Liver (tissue), 8 donors: ENCODE measurements at regions not wholly inside any gene's neighbourhood (a gene's known extent, or its start where the extent isn't known, plus 50 kb on each side); places are given as distances from the start of the nearest gene placed in this dataset.

Source experiments
- DNase-seq: peaks from one replicate; pipeline ENCODE4 v3.0.0-alpha.2; 2017; ENCODE audit warnings: low spot score
- H3K27ac ChIP-seq, 2 donors: one replicate each; pipeline ENCODE4 v1.7.0; 2013; ENCODE audit warnings: inconsistent platforms in 2 of 2, low read length in 2 of 2, control low read depth in 1 of 2, low read depth in 1 of 2, mild to moderate bottlenecking in 1 of 2
- H3K27me3 ChIP-seq, 4 donors: one replicate each; pipeline versions ENCODE4 v1.6.1 to v1.7.0; 2013; ENCODE audit warnings: low read length in 3 of 4, inconsistent platforms in 1 of 4, mild to moderate bottlenecking in 1 of 4, moderate library complexity in 1 of 4; ENCODE audit not compliant: control insufficient read depth in 4 of 4, insufficient read depth in 4 of 4
- H3K36me3 ChIP-seq, 4 donors: one replicate each; pipeline versions ENCODE4 v1.6.1 to v1.7.0; 2013; ENCODE audit warnings: low read length in 3 of 4, mild to moderate bottlenecking in 3 of 4, low read depth in 1 of 4, moderate library complexity in 1 of 4; ENCODE audit not compliant: control insufficient read depth in 4 of 4, insufficient read depth in 3 of 4
- H3K4me1 ChIP-seq, 4 donors: one replicate each; pipeline versions ENCODE4 v1.6.1 to v1.7.0; 2013; ENCODE audit warnings: low read length in 3 of 4, mild to moderate bottlenecking in 3 of 4, moderate library complexity in 1 of 4; ENCODE audit not compliant: control insufficient read depth in 4 of 4, insufficient read depth in 4 of 4
- H3K4me3 ChIP-seq, 3 donors: one replicate each; pipeline versions ENCODE4 v1.6.1 to v1.7.0; 2013; ENCODE audit warnings: low read length in 3 of 3, control low read depth in 1 of 3, low read depth in 1 of 3, mild to moderate bottlenecking in 1 of 3
- H3K9ac ChIP-seq, 2 donors: one replicate each; pipeline ENCODE4 v1.7.0; 2013; ENCODE audit warnings: low read length in 2 of 2, mild to moderate bottlenecking in 2 of 2, moderate library complexity in 2 of 2, control low read depth in 1 of 2, low read depth in 1 of 2
- H3K9me3 ChIP-seq, 4 donors: one replicate each; pipeline versions ENCODE4 v1.6.1 to v1.7.0; 2013; ENCODE audit warnings: low read length in 3 of 4; ENCODE audit not compliant: control insufficient read depth in 4 of 4
- EGR1 ChIP-seq, 2 donors: IDR thresholded peaks; 2 replicates each; pipeline ENCODE4 v1.6.1; 2016 to 2018; ENCODE audit warnings: antibody characterized with exemption in 2 of 2, low read depth in 2 of 2
- FOXA1 ChIP-seq: IDR thresholded peaks from 2 replicates; pipeline ENCODE4 v1.6.1; 2016; ENCODE audit warnings: antibody characterized with exemption
- FOXA2 ChIP-seq: IDR thresholded peaks from 2 replicates; pipeline ENCODE4 v1.6.1; 2016; ENCODE audit warnings: antibody characterized with exemption
- GABPA ChIP-seq, 2 donors: IDR thresholded peaks in 1 of 2; conservative IDR thresholded peaks in 1 of 2; 2 replicates each; pipeline ENCODE4 v1.6.1; 2016; ENCODE audit warnings: antibody characterized with exemption in 2 of 2, mild to moderate bottlenecking in 1 of 2, moderate library complexity in 1 of 2
- HNF4A ChIP-seq, 2 donors: conservative IDR thresholded peaks; 2 replicates each; pipeline ENCODE4 v1.6.1; 2016; ENCODE audit warnings: antibody characterized with exemption in 2 of 2, mild to moderate bottlenecking in 2 of 2
- HNF4G ChIP-seq: IDR thresholded peaks from 2 replicates; pipeline ENCODE4 v1.6.1; 2016; ENCODE audit warnings: antibody characterized with exemption
- JUND ChIP-seq, 2 donors: IDR thresholded peaks; 2 replicates each; pipeline ENCODE4 v1.6.1; 2016; ENCODE audit warnings: antibody characterized with exemption in 2 of 2
- NR2F2 ChIP-seq: IDR thresholded peaks from 2 replicates; pipeline ENCODE4 v1.6.1; 2016; ENCODE audit warnings: antibody characterized with exemption
- RAD21 ChIP-seq, 2 donors: IDR thresholded peaks; 2 replicates each; pipeline ENCODE4 v1.6.1; 2016; ENCODE audit warnings: antibody characterized with exemption in 2 of 2, mild to moderate bottlenecking in 2 of 2
- RXRA ChIP-seq, 2 donors: IDR thresholded peaks; 2 replicates each; pipeline ENCODE4 v1.6.1; 2017 to 2018; ENCODE audit warnings: antibody characterized with exemption in 2 of 2, mild to moderate bottlenecking in 1 of 2
- SP1 ChIP-seq: IDR thresholded peaks from 2 replicates; pipeline ENCODE4 v1.6.1; 2018; ENCODE audit warnings: antibody characterized with exemption, mild to moderate bottlenecking
- TAF1 ChIP-seq: conservative IDR thresholded peaks from 2 replicates; pipeline ENCODE4 v1.6.1; 2016; ENCODE audit warnings: antibody characterized with exemption, mild to moderate bottlenecking
- YY1 ChIP-seq: IDR thresholded peaks from 2 replicates; pipeline ENCODE4 v1.6.1; 2016; ENCODE audit warnings: antibody characterized with exemption, mild to moderate bottlenecking
- whole genome bisulfite sequencing: extraction: QIAGEN DNeasy Blood & Tissue Kit; methylation state at CpG from one replicate; pipeline ENCODE4 v1.1.7; 2013; 5-methylcytosine and 5-hydroxymethylcytosine counted together
- TF ChIP-seq, protein P1 (sequence below): IDR thresholded peaks from 2 replicates; pipeline ENCODE4 v1.6.1; 2016; ENCODE audit warnings: antibody characterized with exemption
- TF ChIP-seq, protein P2 (sequence below): IDR thresholded peaks from 2 replicates; pipeline ENCODE4 v1.6.1; 2016; ENCODE audit warnings: antibody characterized with exemption
- TF ChIP-seq, protein P3 (sequence below): IDR thresholded peaks from 2 replicates; pipeline ENCODE4 v1.6.1; 2016; ENCODE audit warnings: antibody characterized with exemption, mild to moderate bottlenecking
- TF ChIP-seq, protein P4 (sequence below): IDR thresholded peaks from 2 replicates; pipeline ENCODE4 v1.6.1; 2016; ENCODE audit warnings: antibody characterized with exemption
- TF ChIP-seq, protein P5 (sequence below): fragments of 150-350 bp; IDR thresholded peaks from 2 replicates; pipeline ENCODE4 v1.5.1; 2017; ENCODE audit warnings: improper control_type of control experiment, low read depth, low read length; ENCODE audit not compliant: missing input control
- donor health status: healthy.
- donor health status: healthy.
- donor health status: healthy.
- donor health status: healthy.
- donor health status: healthy.

DNA sequence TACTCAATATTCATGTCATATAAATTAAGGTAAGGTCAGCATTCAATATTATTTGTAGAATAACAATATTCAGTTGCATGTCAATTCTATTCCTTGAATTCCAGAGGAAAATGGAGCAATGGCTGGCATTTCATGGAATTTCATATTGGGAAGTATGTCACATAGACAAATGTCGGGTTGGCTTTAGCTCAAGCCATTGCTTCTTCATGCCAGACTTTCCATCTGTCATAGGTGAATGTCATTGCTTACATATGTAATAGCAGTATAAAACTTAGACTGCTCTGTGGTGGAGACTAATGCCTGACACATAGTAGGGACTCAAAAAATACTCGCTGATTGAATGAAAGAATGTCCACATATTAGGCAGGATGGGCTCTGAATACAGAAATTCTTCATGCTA is 509.6 kb upstream of the CHORDC1 start:
- 85% methylated on average over 2 of the region's 2 CpGs for WGBS
- no peak for DNase-seq

DNA sequence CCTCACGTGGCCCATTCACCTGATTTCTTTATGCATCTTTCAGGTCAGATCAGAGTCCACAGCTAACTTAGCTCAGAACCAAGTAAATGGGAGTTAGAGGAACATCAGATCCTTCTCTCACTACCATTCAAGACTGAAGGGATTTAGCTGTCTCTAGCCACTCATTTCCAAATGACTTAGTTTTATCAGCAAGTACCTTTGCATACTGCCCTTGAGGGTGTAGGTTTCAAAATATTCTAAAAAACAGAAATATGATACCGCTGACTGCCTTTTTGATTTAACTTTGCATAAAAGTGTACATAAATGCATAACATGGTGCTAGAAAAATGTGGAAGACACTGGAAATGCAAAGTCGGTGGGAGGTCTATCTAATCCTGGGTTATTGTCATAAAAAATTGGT is 500.6 kb upstream of the CHORDC1 start:
- Histone ChIP-seq H3K9me3 (no peaks in the 10 kb centered on the region), H3K9ac (no peak overlapping the region), H3K4me3 (no peak overlapping the region), H3K27ac (no peak overlapping the region), H3K27me3 (no peaks in the 10 kb centered on the region), H3K4me1 (no peaks in the 10 kb centered on the region), H3K36me3 (no peaks in the 10 kb centered on the region)
- TF ChIP-seq, protein P1, sequence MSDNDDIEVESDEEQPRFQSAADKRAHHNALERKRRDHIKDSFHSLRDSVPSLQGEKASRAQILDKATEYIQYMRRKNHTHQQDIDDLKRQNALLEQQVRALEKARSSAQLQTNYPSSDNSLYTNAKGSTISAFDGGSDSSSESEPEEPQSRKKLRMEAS: no peak
- TF ChIP-seq HNF4A (conservative IDR thresholded peaks at IDR 0.05) (no peak), EGR1 (IDR thresholded peaks at IDR 0.05; ENCODE audit: low read depth in 2 of 2) (no peak), RAD21 (IDR thresholded peaks at IDR 0.05) (no peak), RXRA (IDR thresholded peaks at IDR 0.05) (no peak)
- TF ChIP-seq, protein P2, sequence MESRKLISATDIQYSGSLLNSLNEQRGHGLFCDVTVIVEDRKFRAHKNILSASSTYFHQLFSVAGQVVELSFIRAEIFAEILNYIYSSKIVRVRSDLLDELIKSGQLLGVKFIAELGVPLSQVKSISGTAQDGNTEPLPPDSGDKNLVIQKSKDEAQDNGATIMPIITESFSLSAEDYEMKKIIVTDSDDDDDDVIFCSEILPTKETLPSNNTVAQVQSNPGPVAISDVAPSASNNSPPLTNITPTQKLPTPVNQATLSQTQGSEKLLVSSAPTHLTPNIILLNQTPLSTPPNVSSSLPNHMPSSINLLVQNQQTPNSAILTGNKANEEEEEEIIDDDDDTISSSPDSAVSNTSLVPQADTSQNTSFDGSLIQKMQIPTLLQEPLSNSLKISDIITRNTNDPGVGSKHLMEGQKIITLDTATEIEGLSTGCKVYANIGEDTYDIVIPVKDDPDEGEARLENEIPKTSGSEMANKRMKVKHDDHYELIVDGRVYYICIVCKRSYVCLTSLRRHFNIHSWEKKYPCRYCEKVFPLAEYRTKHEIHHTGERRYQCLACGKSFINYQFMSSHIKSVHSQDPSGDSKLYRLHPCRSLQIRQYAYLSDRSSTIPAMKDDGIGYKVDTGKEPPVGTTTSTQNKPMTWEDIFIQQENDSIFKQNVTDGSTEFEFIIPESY: no peak
- WGBS: 92% methylated on average over 3 of the region's 3 CpGs
- DNase-seq: no peak

More for the DNA sequence above, 509.6 kb upstream of the CHORDC1 start:
- Histone ChIP-seq H3K36me3 (no peaks in the 10 kb centered on the region), H3K4me3 (no peak overlapping the region), H3K9me3 (no peaks in the 10 kb centered on the region), H3K4me1 (peaks cover 0 to 1% (median 0%) of the 10 kb centered on the region in 4 donors), H3K27ac (no peak overlapping the region), H3K27me3 (no peaks in the 10 kb centered on the region), H3K9ac (no peak overlapping the region)
- no peak for TF ChIP-seq JUND (IDR thresholded peaks at IDR 0.05)
- TF ChIP-seq EGR1 (IDR thresholded peaks at IDR 0.05; ENCODE audit: low read depth in 2 of 2): no peak
- no peak for TF ChIP-seq RXRA (IDR thresholded peaks at IDR 0.05)
- TF ChIP-seq HNF4G: no peak
- no peak for TF ChIP-seq SP1
- TF ChIP-seq, protein P2: no peak
- TF ChIP-seq, protein P1: no peak
- TF ChIP-seq RAD21 (IDR thresholded peaks at IDR 0.05): no peak
- TF ChIP-seq, protein P3, sequence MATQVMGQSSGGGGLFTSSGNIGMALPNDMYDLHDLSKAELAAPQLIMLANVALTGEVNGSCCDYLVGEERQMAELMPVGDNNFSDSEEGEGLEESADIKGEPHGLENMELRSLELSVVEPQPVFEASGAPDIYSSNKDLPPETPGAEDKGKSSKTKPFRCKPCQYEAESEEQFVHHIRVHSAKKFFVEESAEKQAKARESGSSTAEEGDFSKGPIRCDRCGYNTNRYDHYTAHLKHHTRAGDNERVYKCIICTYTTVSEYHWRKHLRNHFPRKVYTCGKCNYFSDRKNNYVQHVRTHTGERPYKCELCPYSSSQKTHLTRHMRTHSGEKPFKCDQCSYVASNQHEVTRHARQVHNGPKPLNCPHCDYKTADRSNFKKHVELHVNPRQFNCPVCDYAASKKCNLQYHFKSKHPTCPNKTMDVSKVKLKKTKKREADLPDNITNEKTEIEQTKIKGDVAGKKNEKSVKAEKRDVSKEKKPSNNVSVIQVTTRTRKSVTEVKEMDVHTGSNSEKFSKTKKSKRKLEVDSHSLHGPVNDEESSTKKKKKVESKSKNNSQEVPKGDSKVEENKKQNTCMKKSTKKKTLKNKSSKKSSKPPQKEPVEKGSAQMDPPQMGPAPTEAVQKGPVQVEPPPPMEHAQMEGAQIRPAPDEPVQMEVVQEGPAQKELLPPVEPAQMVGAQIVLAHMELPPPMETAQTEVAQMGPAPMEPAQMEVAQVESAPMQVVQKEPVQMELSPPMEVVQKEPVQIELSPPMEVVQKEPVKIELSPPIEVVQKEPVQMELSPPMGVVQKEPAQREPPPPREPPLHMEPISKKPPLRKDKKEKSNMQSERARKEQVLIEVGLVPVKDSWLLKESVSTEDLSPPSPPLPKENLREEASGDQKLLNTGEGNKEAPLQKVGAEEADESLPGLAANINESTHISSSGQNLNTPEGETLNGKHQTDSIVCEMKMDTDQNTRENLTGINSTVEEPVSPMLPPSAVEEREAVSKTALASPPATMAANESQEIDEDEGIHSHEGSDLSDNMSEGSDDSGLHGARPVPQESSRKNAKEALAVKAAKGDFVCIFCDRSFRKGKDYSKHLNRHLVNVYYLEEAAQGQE: no peak
- TF ChIP-seq, protein P4, sequence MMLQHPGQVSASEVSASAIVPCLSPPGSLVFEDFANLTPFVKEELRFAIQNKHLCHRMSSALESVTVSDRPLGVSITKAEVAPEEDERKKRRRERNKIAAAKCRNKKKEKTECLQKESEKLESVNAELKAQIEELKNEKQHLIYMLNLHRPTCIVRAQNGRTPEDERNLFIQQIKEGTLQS: no peak
- TF ChIP-seq HNF4A (conservative IDR thresholded peaks at IDR 0.05): no peak
- TF ChIP-seq TAF1: no peak
- no peak for TF ChIP-seq YY1
- TF ChIP-seq NR2F2: no peak
- TF ChIP-seq GABPA (IDR thresholded peaks at IDR 0.05 in 1 of 2, conservative IDR thresholded peaks at IDR 0.05 in 1 of 2): no peak
- TF ChIP-seq, protein P5, sequence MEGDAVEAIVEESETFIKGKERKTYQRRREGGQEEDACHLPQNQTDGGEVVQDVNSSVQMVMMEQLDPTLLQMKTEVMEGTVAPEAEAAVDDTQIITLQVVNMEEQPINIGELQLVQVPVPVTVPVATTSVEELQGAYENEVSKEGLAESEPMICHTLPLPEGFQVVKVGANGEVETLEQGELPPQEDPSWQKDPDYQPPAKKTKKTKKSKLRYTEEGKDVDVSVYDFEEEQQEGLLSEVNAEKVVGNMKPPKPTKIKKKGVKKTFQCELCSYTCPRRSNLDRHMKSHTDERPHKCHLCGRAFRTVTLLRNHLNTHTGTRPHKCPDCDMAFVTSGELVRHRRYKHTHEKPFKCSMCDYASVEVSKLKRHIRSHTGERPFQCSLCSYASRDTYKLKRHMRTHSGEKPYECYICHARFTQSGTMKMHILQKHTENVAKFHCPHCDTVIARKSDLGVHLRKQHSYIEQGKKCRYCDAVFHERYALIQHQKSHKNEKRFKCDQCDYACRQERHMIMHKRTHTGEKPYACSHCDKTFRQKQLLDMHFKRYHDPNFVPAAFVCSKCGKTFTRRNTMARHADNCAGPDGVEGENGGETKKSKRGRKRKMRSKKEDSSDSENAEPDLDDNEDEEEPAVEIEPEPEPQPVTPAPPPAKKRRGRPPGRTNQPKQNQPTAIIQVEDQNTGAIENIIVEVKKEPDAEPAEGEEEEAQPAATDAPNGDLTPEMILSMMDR: no peak
- no peak for TF ChIP-seq FOXA2
- TF ChIP-seq FOXA1: no peak
